ENCODE measurements at regions not wholly inside any gene's neighbourhood (a gene's known extent, or its start where the extent isn't known, plus 50 kb on each side); places are given as distances from the start of the nearest gene placed in this dataset.

DNA sequence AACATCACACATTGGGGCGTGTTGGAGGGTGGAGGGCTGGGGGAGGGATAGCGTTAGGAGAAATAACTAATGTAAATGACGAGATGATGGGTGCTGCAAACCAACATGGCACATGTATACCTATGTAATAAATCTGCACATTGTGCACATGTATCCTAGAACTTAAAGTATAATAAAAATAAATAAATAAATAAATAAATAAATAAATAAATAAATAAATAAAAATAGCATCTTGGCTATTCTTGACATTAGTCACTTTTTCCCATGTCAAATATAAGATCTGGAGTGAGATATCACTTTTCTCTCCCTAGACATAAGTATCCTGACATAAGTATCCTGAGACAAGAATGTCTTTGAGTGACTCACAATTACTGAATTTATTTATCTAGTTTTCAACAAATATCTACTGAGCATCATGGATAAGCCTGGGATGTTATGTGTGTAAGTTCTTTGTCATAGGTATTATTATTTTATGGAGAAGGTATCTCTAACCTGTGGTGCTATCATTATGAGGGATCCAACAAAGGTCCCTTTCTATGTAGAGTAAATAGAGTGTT, 691.3 kb downstream of the SORCS1 start:
- Histone ChIP-seq H3K56ac (ENCODE audit: extremely low read depth, insufficient read depth, low read length) (no peak overlapping the region), H2BK120ac (ENCODE audit: low read depth, low read length) (no peak overlapping the region), H3K9me1 (ENCODE audit: insufficient read depth, low read length) (no peaks in the 10 kb centered on the region), H2AK9ac (replicated peaks; ENCODE audit: low read depth, low read length, poor library complexity) (no peak overlapping the region), H3K4me2 (ENCODE audit: low read depth, low read length) (no peak overlapping the region), H3K79me1 (ENCODE audit: low read depth in 1 of 2, low read length in 2 of 2) (no peaks in the 10 kb centered on the region), H4K91ac (ENCODE audit: insufficient read depth, low read depth, low read length) (no peak overlapping the region), H3K27me3 (ENCODE audit: control insufficient read depth, insufficient read depth, low read length) (no peaks in the 10 kb centered on the region), H3K4ac (ENCODE audit: low read depth, low read length) (no peak overlapping the region), H3K27ac (ENCODE audit: insufficient read depth, low read length) (no peak overlapping the region), H2BK5ac (ENCODE audit: low read depth, low read length, poor library complexity, severe bottlenecking) (no peak overlapping the region), H4K20me1 (ENCODE audit: insufficient read depth, low read length) (no peaks in the 10 kb centered on the region), H3K4me1 (ENCODE audit: control insufficient read depth, insufficient read depth, low read length) (no peaks in the 10 kb centered on the region), H4K8ac (ENCODE audit: low read depth in 2 of 2, low read length in 2 of 2) (no peak overlapping the region), H3K18ac (ENCODE audit: low read depth, low read length) (no peak overlapping the region), H3K36me3 (ENCODE audit: control insufficient read depth, insufficient read depth, low read length) (no peaks in the 10 kb centered on the region), H2BK20ac (ENCODE audit: low read depth, low read length) (no peak overlapping the region), H3K9me3 (ENCODE audit: control insufficient read depth, insufficient read depth, low read length) (no peaks in the 10 kb centered on the region), H2AK5ac (ENCODE audit: low read depth, low read length) (no peak overlapping the region), H3K4me3 (ENCODE audit: insufficient read depth, low read depth, low read length) (no peak overlapping the region), H2AFZ (replicated peaks; ENCODE audit: low read length, poor library complexity) (no peak overlapping the region), H4K5ac (ENCODE audit: low read depth, low read length) (no peak overlapping the region), H3K23ac (ENCODE audit: low read depth, low read length) (no peak overlapping the region), H2BK15ac (ENCODE audit: low read depth, low read length) (no peak overlapping the region), H3K14ac (replicated peaks; ENCODE audit: low read depth, low read length) (no peak overlapping the region), H3K9ac (ENCODE audit: low read depth, low read length) (no peak overlapping the region)
- no peak for DNase-seq
- TF ChIP-seq CEBPB (IDR thresholded peaks at IDR 0.05; ENCODE audit: low read depth, low read length) (no peak), RAD21 (IDR thresholded peaks at IDR 0.05; ENCODE audit: low read length) (no peak), POLR2A (IDR thresholded peaks at IDR 0.05; ENCODE audit: low read depth, low read length) (no peak)
- intact Hi-C loops (cut with micrococcal nuclease), result no loop called here
- no TSS peak for BruUV-seq (replicated peaks)
- dilution Hi-C loops (cut with HindIII; ENCODE audit: low sequenced_read_pairs, unreplicated experiment), result no loop called here
- CTCF ChIA-PET, result no interaction called here
- no CpG with 5 or more reads among the region's 3 CpGs for WGBS, 2 experiments (ENCODE audit: extremely low coverage in 2 of 2, insufficient read length in 1 of 2)
- POLR2A ChIA-PET (ENCODE audit: unreplicated experiment), result no interaction called here
- in situ Hi-C loops (cut with MboI; ENCODE audit: low sequenced_read_pairs), result no loop called here
- no peak for ATAC-seq (ENCODE audit: low read depth)
